Stimulated activated CD4-positive, alpha-beta T cell treated with anti-CD3 and anti-CD28 coated beads, Interleukin-4, amount 100 ng/mL, for 1 hour (primary cell): ENCODE measurements at regions not wholly inside any gene's neighbourhood (a gene's known extent, or its start where the extent isn't known, plus 50 kb on each side); places are given as distances from the start of the nearest gene placed in this dataset.

Experiments used
- DNase-seq: peaks from one replicate; pipeline ENCODE4 v3.0.0-alpha.2; 2020

DNA sequence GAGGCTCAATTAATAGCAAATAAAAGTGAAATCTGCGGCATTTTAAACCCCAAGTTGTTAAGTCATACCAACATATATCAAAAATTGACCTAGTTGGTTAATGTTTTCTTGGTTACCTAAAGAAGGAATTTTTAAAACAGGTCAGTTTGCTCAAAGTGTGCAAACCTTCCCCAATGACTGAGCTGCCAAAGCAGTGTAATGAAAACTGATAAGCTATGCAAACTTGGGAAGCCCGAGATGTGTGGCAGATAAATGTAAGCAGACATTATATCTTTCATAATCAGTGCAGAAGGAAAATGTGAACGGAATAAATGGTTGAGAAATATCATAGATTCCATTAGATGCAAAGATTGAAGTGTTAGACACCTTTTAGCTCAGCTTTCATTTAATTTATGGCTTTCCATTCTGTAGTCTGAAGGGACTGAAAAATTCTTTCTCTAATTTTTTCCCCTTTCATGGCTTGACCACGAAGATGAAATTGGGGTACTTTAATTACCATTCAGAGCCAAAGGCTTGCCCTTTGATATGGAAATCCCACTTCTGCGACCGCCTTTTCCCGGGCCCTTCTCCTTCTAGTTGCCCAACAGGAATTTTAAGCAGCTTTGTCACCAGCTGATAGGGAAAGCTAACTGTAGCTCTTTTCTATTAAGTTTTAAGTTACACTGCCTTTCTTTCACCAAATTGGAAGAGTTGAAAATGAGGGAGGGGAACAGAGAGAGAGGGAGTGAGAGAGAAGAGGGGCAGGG, 306.6 kb upstream of the SOX5 start:
- DNase-seq: no peak

DNA sequence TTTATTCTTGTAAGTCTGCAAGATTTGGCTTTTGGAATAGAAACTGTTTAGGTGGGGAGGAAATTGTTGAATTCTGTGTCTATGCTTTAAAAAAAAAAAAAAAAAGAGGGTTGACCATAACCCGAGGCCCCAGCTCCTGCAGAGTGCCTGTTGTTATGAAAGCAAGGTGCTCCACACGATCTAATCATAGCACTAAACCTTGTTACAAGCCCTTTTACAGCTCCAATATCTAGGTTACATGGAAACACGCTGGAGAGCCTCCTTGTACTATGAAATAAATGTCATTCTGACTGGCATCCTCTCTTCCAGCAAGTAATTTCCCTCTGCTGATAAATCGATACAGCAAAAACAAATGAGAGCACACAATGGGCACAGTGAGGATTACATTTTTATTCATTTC, 303.1 kb upstream of the SOX5 start:
- DNase-seq: no peak

DNA sequence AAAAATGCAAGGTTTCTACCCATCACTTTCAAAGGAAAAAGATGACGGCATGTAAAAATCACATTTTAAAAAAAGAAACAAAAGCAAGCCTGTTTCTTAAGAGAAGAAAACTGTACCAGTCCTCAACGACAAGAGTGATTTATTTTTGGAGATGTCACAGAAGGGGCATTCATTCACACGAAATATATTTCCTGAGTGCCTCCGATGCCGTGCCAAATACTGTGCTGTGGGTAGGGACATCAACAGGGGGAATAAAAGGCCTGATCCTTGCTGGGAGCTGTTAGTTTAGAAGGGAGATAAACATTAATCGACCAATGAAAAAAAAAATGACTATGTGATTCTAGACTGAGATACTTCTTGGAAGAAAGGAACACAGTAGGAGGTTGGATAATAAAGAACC, 297.5 kb upstream of the SOX5 start:
- DNase-seq: no peak

DNA sequence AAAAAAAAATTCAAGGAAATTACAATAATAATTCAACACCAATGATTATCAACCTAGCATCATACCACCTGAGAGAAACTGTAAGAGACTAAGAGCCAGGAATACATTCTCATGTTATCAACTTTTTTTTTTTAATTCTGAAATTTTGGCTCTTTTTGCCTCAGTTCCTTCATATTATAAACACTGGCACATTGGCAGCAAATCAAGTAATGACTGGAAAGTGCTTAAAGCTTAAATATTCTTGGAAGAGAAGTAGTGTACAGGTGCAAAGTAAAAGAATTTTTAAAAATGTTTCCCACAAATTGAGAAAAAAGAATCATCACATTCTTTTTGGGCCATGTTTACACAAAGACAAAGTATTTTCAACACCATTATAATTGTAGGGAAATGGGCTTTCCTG, 296.9 kb upstream of the SOX5 start:
- DNase-seq: no peak

DNA sequence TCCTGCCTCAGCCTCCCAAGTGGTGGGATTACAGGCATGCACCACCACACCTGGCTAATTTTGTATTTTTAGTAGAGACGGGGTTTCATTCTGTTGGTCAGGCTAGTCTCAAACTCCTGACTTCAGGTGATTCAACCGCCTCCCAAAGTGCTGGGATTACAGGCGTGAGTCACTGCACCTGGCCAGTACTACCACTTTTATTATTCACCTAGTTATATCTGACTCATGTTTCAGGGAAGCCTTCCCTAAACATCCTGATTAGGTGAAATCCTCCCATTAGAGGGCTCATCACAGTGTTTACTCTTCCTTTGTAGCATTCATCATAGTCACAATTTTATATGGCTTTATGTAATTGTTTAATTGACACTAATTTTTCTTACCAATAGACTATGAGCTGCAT, 295.3 kb upstream of the SOX5 start:
- DNase-seq: no peak

DNA sequence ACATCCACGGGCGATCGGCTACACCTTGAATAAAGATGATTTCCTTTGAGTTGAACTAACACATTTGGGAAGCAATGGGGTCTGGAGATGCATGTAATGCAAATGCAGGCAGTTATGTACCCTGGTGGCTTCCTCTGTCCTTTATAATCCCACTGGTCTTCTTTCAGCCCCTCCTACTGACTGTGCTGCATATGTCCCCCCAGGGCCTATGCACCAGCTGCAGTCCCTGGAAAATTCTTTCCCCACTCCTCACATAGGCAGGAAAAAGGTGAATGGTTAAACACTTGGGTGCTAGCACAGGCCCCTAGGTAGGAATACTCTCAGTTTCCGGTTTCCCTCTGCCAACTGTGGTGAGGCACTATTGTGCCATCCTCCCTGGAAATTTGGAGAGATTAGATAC, 294.8 kb upstream of the SOX5 start:
- no peak for DNase-seq

DNA sequence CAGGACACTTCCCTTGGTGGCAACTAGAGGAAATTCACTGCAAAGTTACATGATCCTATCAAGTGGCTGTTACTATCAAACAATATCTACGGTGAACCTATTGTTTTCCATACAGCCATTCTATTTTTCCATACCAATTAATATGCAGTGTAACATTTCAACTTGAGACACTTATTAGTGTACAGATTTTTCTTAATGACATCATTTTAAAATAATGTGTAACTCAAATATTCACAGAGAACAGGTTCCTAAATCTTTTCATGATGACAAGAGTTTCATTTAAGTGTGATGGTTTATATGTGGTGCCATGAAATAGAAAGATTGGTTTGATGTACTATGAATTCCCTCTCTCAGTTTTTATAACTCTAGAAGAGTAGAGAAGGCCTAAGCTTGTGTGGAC, 291.2 kb upstream of the SOX5 start:
- DNase-seq: no peak

DNA sequence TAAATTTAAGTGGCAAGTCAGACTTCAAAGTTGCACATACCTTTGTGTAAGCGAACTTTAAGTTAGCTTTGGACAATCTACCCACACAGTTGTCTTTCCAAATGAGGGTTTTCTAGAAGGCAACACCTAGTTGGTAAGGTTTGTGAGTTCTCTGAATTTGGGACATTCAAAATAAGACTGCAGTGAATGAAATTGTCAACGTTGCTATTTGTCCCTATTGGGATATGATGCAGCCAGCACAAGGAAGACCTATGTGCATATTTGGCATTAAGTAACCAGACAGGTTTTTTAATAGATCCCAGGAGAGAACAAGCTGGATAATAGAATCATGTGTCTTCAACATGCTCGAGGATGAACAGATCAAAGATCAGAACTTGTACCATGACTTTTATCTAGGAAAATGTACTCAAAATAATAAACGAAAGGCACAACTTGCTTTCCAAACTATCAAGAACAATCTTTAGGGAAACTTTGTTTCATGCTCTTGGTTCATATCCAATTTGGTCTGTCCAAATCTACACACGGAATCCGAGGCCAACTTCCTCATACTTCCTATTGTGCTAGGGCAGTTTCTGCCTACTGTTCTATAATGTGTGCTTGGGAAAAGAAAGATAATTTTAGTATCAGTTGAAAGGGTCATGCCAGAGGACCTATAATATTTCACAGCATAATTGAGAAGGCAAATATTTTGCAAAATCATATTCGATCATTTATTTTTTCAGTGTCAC, 284.2 kb upstream of the SOX5 start:
- no peak for DNase-seq

DNA sequence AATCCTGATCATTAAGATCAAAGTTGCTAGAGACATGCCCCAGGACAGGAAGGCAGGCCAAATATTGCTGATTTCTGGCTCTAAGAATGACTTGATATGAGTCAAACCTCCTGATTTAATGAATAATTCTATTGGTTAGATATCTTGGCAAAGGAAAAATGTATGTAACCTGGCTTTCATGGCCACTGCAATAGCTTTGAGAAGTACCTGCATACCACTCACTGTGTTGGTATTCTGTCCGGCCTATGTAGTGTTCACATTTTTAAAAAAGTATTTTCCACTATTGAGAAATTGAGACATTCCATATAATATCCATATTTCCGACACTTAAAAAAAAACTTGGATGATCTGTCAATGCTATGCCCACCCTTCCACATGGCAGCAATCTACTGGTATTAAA, 283.1 kb upstream of the SOX5 start:
- no peak for DNase-seq

DNA sequence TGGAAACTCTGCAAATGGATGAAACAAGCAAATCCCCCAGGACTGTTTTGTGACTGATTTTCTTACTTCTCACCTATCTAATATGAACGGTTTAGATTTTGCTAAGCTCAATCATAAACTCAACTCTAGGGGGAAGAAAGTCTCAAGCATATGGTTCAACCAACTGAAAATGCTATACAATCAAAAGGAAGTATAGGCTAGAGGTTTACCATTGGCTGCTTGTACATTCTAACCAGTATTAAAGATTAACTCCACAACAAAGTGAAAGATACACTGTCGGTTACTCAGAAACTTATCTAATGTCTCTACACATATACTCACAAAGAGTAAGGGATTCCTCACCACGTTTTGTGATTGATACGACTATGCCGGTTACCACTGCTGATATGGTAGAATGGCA, 281.8 kb upstream of the SOX5 start:
- DNase-seq: no peak

DNA sequence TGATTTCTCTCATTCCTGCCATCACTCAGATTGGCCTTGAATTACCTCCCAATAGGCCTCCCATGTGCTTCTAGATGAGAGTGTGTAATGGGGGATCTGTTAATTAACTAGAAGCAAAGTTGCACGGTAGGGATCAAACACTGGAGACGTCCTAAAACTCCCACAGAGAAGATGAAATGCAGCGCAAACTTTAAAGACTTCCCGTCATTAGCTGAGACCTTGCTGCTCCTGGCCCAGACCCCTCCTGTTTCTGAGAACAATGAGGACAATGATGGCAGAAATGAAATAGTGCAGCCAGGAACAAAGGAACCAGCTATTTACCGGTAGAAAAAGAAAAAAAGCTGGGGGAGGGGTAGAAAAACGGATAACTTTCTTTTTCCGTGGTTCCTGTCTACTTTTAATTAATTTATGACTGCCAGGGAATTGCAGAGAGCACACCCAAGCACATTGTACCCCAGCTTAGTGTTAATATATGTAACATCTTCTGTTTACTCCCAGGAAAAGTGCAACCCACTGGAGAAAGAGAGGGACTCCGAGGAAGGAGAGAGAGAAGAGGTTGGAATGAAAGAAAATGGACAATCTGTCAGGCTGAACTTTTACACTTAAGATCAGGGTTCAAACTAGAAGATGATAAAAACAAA, 280.7 kb upstream of the SOX5 start:
- no peak for DNase-seq

DNA sequence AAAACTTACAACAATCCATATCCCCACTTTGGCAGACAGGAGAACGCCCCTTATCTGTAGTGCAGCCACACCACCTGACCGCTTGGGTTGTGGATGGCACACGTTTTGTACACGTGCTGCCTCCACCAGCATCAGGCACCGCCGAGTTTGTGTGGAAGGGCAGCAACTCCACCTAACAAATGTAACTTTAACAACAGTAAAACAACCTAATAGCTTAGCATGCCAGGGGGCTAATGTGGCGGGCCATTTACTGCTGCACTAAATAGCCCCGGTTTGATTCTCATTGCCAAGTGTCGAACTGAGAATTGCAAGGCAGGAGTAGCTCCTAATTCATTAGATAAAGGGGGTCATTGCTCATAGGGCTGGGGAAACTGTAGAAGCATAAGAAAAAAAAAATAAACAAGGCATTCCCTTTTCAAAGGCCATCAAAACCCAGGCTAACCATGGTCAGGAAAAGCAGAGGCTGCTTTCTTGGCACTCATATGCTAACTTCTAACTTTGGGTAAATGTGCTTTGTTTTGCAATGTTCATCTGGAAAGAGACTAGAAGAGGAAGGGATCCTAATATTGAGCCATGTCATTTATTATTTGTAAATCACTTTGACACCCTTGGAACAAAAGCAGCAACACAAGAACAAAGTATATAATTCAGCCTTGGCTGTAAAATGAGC, 279.7 kb upstream of the SOX5 start:
- DNase-seq: no peak

DNA sequence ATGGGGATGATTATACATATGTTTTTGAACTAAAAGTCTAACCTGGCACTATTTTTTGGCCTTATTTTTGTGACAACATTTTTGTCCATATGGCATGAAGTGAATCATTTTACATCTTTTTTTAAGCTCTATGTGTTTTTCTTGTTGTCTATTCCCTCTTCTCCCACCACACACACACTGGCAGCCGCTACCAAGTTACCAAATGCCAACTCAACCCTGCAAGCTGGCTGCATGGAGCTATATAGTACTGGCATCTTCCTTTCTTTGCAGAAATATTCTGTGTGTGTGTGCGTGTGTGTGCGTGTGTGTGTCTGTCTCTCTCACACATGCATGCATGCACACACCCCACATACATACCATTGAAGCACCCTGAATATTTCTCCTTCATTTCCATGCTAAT, 278.9 kb upstream of the SOX5 start:
- DNase-seq: no peak

DNA sequence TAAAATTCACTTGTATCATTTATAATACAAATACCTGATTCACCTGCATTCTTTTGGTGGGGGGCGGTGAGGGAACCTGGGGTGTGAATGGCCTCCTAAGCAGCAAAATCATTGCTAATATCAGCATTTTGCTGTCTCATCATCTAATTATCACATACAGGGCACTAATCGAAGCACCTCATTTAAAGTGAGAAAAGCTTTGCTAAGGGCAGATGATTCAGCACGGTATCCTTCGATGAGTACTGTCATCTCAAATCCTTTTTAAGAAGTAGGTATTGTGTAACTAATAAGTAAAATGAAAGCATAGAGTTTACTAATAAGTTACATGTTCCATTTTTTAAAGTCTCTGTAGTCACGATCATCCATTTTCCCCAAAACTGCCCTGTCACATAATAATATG, 278.1 kb upstream of the SOX5 start:
- DNase-seq: no peak

DNA sequence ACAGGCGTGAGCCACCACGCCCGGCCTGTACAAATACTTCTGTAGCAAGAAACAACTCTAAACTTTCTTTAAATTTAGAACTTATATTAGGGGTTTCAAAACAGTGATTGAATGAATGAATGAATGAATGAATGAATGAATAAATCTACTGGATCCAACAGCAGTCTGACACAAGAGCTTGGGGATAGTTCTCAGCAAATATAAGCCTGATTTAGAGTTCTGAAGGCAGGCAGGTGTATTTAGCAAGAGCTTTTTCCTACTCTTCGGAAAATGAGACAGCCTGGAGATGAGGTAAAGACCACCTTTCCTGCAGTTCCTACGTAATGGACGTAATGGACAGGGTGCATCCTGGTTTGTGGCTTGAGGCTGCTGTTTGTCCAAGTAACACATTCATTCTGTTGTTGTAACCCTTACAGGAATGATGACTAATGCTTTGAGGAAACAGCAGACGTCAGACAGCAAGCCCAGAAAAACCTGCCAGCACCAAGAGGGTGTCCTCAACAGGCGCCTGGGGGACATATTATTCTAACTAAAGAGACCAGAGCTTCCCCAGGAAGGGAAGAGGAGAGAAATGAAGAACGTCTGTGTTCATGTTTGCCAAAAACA, 277.4 kb upstream of the SOX5 start:
- DNase-seq: no peak

DNA sequence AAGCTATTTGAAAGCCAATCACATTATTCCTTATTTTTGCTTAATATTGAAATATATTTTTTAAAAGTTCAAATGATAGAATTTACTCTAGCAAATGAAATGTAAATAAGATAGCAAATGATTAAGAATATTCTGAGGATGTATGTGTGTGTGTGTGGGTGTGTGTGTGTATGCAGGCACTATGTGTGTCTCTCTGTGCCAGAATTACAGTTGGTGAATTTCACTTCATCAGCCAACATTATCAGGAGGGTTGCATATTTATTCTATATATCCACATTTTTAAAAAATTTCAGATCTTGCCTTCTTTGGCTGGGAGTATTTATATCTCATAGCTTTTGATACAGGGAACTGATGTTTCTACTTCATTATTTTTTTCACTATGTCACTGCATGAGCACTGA, 274.9 kb upstream of the SOX5 start:
- DNase-seq: no peak

DNA sequence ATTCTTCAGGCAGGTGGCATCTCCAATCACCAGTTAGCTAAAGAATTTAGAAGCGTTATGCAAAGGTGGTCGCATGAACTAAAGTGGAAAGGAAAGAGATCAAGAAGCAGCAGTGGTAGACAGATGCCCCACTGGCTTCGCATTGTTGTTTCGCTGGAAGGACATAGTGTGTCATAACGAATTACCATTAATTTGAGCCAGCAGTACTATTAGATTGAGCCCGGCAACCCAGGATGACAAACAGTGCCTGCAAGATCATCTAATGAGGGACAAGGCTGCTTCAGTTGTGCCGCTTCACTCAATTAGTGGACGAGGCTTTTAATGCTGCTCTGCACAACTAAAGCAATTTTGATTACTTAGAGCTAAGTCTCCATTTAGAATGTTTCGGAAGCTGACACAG, 274.5 kb upstream of the SOX5 start:
- DNase-seq: no peak

DNA sequence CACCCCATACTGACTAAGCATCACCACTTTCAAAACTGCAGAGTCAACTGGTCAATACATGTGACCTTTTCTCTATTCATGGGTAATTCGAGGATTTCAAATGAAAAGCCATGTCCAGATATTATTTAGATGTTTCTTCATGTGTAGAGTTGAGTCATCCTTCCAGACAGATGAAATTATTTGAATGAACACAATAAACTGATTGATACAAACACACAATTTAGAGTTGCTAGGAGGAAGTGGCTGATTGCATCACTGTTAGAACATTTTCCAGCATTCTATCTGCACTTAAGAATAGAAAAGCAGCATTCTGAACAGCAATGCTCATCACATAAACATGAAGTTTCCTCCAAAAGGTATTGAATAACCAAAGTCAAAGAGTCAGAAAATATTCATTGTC, 273.5 kb upstream of the SOX5 start:
- DNase-seq: no peak

DNA sequence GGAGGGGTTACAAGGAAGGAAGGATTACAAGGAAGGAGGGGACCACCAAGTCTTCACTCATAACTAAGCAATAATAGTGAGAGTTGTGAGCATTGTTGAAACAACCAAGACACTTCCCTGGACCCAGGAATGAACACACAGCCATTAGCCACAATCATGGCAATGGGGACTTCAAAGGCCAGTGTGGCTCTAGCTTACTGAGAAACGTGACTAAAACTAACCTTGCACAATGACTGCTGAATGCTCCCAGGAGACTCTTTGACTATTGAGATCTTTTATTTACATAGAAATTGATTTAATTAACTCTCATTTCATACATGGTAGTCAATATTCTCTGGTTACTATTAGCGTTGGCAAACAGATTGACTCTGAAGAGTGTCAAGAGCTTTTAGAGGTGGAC, 263.0 kb upstream of the SOX5 start:
- DNase-seq: no peak

DNA sequence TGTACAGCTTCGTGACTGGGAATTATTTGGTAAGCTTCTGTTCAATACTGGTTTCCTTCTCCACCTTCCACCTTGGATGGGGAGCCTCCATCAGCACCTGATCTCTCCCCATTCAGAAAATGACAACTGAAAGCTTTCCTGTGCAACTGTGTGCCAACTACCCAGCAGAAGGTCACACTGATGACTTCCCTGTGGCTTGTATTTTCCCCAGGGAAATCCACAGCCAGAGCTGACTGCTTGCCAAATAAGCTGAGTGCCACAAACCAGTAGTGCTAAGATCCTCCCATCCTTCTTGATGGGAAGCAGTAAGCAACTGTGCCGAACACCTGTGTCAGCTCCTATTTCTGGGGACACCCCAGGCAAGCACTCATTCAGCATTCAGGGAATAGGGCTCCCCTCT, 257.2 kb upstream of the SOX5 start:
- DNase-seq: no peak

DNA sequence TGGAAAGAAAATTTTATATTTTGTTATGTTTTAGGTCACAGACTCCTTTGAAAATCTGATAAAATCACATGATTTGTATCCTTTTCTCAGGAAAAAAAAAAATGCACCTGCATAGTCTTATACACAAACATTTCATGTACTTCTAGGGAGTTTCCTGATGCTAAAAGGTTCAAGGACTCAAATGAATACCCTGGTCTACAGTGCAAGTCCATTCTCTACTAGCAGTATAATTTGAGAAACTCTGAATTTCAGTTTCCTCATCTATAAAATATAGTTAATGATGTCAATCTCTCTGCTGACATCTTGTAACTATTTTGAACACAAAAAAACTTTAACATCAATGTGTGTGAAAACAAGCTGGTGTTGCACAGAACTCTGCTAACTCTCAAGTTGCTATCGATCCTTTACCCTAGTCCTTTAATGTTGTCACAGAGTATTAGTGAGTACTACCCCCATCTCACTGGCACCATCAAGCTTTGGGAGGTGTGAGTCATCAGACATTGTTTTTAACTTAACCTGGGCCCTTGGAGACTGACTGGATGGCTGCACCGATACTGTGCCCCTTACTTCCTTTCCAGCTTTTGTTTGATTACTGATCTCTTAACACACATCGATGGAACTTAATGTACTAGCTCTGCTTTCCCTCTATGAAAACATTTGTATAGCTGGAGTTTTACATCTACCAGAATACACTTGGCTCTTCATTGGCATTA, 251.9 kb upstream of the SOX5 start:
- no peak for DNase-seq

DNA sequence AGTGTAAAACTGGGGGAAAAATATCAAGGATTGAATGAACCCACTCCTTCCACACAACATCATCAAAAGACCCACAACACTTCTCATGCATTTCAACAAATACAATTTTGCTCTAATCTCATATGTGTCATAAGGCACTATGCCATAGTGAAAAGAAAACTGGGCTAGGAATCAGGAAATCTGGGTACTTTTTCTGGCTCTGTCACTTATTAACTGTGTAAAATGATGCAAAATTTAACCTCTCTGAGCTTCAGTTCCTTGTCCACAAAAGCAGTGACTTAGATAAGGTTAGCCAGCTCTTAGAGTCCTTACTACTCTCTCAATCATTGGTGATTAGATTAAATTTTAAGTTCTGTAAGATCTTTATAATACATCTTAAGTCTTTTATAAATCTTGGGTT, 250.5 kb upstream of the SOX5 start:
- no peak for DNase-seq
